Esophagus squamous epithelium (tissue), 5 donors: ENCODE measurements at regions not wholly inside any gene's neighbourhood (a gene's known extent, or its start where the extent isn't known, plus 50 kb on each side); places are given as distances from the start of the nearest gene placed in this dataset.

Experiments used
- DNase-seq: peaks from one replicate; lab custom pipeline; 2025; lab: John Stamatoyannopoulos, UW
- H3K27ac ChIP-seq, 4 donors: fragments of 200-600 bp; sonication (generic); one replicate each; pipeline ENCODE4 v1.5.1; 2016 to 2019; ENCODE audit warnings: mild to moderate bottlenecking in 1 of 4
- H3K27me3 ChIP-seq, 4 donors: fragments of 200-600 bp; sonication (generic); 1 replicate in 3 of 4; 2 replicates in 1 of 4; pipeline versions ENCODE4 v1.5.1 to v1.6.0; 2017 to 2021; ENCODE audit warnings: antibody characterized with exemption in 1 of 4
- H3K36me3 ChIP-seq, 3 donors: fragments of 200-600 bp; sonication (generic); one replicate each; pipeline ENCODE4 v1.5.1; 2016 to 2019
- H3K4me1 ChIP-seq, 3 donors: fragments of 200-600 bp; sonication (generic); one replicate each; pipeline ENCODE4 v1.5.1; 2017 to 2019
- H3K4me3 ChIP-seq, 4 donors: fragments of 200-600 bp; sonication (generic); 1 replicate in 3 of 4; 2 replicates in 1 of 4; pipeline ENCODE4 v1.5.1; 2016 to 2019; ENCODE audit warnings: mild to moderate bottlenecking in 2 of 4, moderate library complexity in 1 of 4
- H3K9me3 ChIP-seq, 3 donors: fragments of 200-600 bp; sonication (generic); one replicate each; pipeline ENCODE4 v1.5.1; 2016 to 2019
- CTCF ChIP-seq, 6 experiments: fragments of 450-650 bp in 4 of 6; fragments of 200-600 bp in 2 of 6; sonication (generic) in 2 of 6; IDR thresholded peaks; one replicate each; pipeline ENCODE4 v1.5.1; 2016 to 2019; ENCODE audit warnings: antibody characterized with exemption in 6 of 6, mild to moderate bottlenecking in 4 of 6, moderate library complexity in 4 of 6
- POLR2A ChIP-seq, 4 donors: fragments of 450-650 bp; IDR thresholded peaks; one replicate each; pipeline ENCODE4 v1.6.1; 2017; ENCODE audit warnings: antibody characterized with exemption in 4 of 4, mild to moderate bottlenecking in 4 of 4, moderate library complexity in 3 of 4
- WGBS, 2 donors: methylation state at CpG; one replicate each; pipeline ENCODE4 v1.1.5; 2018; 5-methylcytosine and 5-hydroxymethylcytosine counted together
- intact Hi-C: fragments of 100-400 bp; cut with DNase I; formaldehyde crosslinking; loops from one replicate; pipeline ENCODE4 v1.15.0; 2022
- donor health status: DM: yes; HTN: yes; CAD: no.

- H3K4me3 ChIP-seq: no peak overlapping the region
- 72 to 85% methylated on average over 1 to 2 of the region's 2 CpGs for WGBS, 2 donors
- no peaks in the 10 kb centered on the region for H3K36me3 ChIP-seq
- H3K27me3 ChIP-seq: no peaks in the 10 kb centered on the region
- no peaks in the 10 kb centered on the region for H3K4me1 ChIP-seq
- H3K27ac ChIP-seq: no peak overlapping the region
- no peak for DNase-seq
- no peaks in the 10 kb centered on the region for H3K9me3 ChIP-seq
- TF ChIP-seq CTCF (IDR thresholded peaks at IDR 0.05) (no peak), POLR2A (IDR thresholded peaks at IDR 0.05) (no peak)
- intact Hi-C loops: no loop called here
These were observed 1917.6 kb upstream of the WWC1 start for GRCh38 chr5:166373817-166374216.

DNA sequence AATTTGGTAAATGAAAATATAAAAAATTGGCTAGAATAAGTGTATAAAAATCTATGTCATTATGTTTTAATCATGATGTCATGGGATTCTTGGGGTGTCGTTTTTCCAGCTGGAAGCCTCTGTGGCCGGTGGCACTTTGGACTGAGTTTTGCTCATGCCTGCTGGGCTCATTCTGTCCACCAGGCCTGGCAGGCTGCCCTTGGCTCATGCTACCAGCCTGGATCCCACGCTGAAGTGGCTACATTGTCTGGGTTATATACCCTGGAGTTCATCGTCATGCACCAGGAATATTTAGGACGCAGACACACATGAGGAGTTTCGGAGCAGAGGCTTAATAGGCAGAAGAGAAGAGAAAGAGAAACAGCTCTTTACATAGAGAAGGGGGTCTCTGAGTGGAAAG, 1913.7 kb upstream of the WWC1 start:
- DNase-seq: no peak
- Histone ChIP-seq H3K4me1 (no peaks in the 10 kb centered on the region), H3K9me3 (no peaks in the 10 kb centered on the region), H3K4me3 (no peak overlapping the region), H3K36me3 (no peaks in the 10 kb centered on the region), H3K27me3 (no peaks in the 10 kb centered on the region), H3K27ac (no peak overlapping the region)
- intact Hi-C loops: no loop called here
- 60 to 76% methylated on average over 5 to 6 of the region's 6 CpGs for WGBS, 2 donors
- TF ChIP-seq CTCF (IDR thresholded peaks at IDR 0.05): no peak

- intact Hi-C loops: no loop called here
- Histone ChIP-seq H3K27ac (no peak overlapping the region), H3K4me1 (no peaks in the 10 kb centered on the region), H3K9me3 (no peaks in the 10 kb centered on the region), H3K36me3 (no peaks in the 10 kb centered on the region), H3K27me3 (no peaks in the 10 kb centered on the region), H3K4me3 (no peak overlapping the region)
- 89 to 100% methylated on average over 3 to 8 of the region's 11 CpGs for WGBS, 2 donors
- TF ChIP-seq CTCF (IDR thresholded peaks at IDR 0.05) (no peak), POLR2A (IDR thresholded peaks at IDR 0.05) (no peak)
- no peak for DNase-seq
These were observed 1911.9 kb upstream of the WWC1 start for GRCh38 chr5:166379517-166379916.

GRCh38 chr5:166382031-166382430, 1909.4 kb upstream of the WWC1 start:
- DNase-seq: no peak
- Histone ChIP-seq H3K27ac (no peak overlapping the region), H3K9me3 (no peaks in the 10 kb centered on the region), H3K4me1 (no peaks in the 10 kb centered on the region), H3K36me3 (no peaks in the 10 kb centered on the region), H3K4me3 (no peak overlapping the region), H3K27me3 (no peaks in the 10 kb centered on the region)
- intact Hi-C loops: no loop called here
- WGBS, 2 donors: 59 to 88% methylated on average over 1 to 4 of the region's 4 CpGs
- TF ChIP-seq POLR2A (IDR thresholded peaks at IDR 0.05): no peak
- no peak for TF ChIP-seq CTCF (IDR thresholded peaks at IDR 0.05)

DNA sequence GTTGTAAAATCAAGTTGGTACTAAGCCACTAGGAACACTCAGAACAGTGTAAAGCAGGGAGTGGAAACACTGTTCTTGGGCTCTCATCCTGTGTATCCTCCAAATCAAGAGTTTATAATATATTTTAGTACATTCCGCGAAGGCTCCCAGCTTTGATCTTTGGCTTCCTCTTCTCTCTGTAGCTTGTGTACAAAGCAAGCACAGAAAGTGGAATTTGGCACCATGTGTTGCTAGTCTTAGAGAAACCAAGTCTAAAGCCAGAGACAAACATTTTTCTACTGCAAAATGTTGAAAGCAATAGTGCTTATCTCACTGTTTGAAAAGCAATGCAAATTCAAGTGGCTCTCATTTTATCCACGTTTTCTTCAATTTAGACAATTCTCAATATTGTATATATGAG, 1893.3 kb upstream of the WWC1 start:
- 53 to 61% methylated on average over 3 of the region's 3 CpGs for WGBS, 2 donors
- Histone ChIP-seq H3K36me3 (no peaks in the 10 kb centered on the region), H3K4me1 (peaks cover 0 to 8% (median 0%) of the 10 kb centered on the region in 3 donors), H3K4me3 (no peak overlapping the region), H3K9me3 (no peaks in the 10 kb centered on the region), H3K27ac (no peak overlapping the region), H3K27me3 (no peaks in the 10 kb centered on the region)
- DNase-seq: no peak
- TF ChIP-seq POLR2A (IDR thresholded peaks at IDR 0.05) (no peak), CTCF (IDR thresholded peaks at IDR 0.05) (no peak)
- intact Hi-C loops: no loop called here
